DOHH2 (cell line): ENCODE measurements at regions not wholly inside any gene's neighbourhood (a gene's known extent, or its start where the extent isn't known, plus 50 kb on each side); places are given as distances from the start of the nearest gene placed in this dataset.
"Not testable (repeated sequence)": the region's sequence is repeated elsewhere in the genome, so short reads cannot be mapped to it uniquely, and the experiment has no call there.

ENCODE experiments used
- H3F3A ChIP-seq: fragments of 200-600 bp; sonication (generic), shearing (Covaris generic); 2 replicates; pipeline ENCODE4 v1.6.0; 2016; ENCODE audit warnings: antibody characterized with exemption, mild to moderate bottlenecking; ENCODE audit not compliant: control insufficient read depth, insufficient read depth
- H3K27ac ChIP-seq: fragments of 200-600 bp; sonication (generic); 2 replicates; pipeline ENCODE4 v1.5.1; 2014; ENCODE audit warnings: low read depth, mild to moderate bottlenecking, low read length, moderate library complexity
- H3K27me3 ChIP-seq: fragments of 200-600 bp; sonication (generic); 2 replicates; pipeline ENCODE4 v1.6.1; 2014; ENCODE audit warnings: mild to moderate bottlenecking, low read length, mixed read lengths; ENCODE audit not compliant: control insufficient read depth
- H3K36me3 ChIP-seq: fragments of 200-600 bp; sonication (generic); 2 replicates; pipeline ENCODE4 v1.6.1; 2014; ENCODE audit warnings: mild to moderate bottlenecking, low read length, moderate library complexity, mixed read lengths; ENCODE audit not compliant: control insufficient read depth
- H3K4me1 ChIP-seq: fragments of 200-600 bp; sonication (generic); 2 replicates; pipeline ENCODE4 v1.6.1; 2014; ENCODE audit warnings: mild to moderate bottlenecking, low read length, mixed read lengths; ENCODE audit not compliant: control insufficient read depth
- H3K4me2 ChIP-seq: fragments of 200-600 bp; sonication (generic); 2 replicates; pipeline ENCODE4 v1.6.0; 2014; ENCODE audit warnings: mild to moderate bottlenecking, low read length, moderate library complexity
- H3K4me3 ChIP-seq: fragments of 200-600 bp; sonication (generic); 2 replicates; pipeline ENCODE4 v1.5.1; 2014; ENCODE audit warnings: mild to moderate bottlenecking, low read length, mixed read lengths
- H3K79me2 ChIP-seq: fragments of 200-600 bp; sonication (generic); 2 replicates; pipeline ENCODE4 v1.6.1; 2014; ENCODE audit warnings: mild to moderate bottlenecking, low read length, mixed read lengths; ENCODE audit not compliant: control insufficient read depth
- H3K9me2 ChIP-seq: fragments of 200-600 bp; sonication (generic); replicated peaks from 2 replicates; pipeline ENCODE4 v1.6.1; 2014; ENCODE audit warnings: mild to moderate bottlenecking, low read length, mixed read lengths; ENCODE audit not compliant: control insufficient read depth
- H3K9me3 ChIP-seq: fragments of 200-600 bp; sonication (generic); 2 replicates; pipeline ENCODE4 v1.6.1; 2014; ENCODE audit warnings: antibody characterized with exemption, low read length, mixed read lengths; ENCODE audit not compliant: control insufficient read depth, insufficient read depth
- H4K20me1 ChIP-seq: fragments of 200-600 bp; sonication (generic); 2 replicates; pipeline ENCODE4 v1.6.0; 2014; ENCODE audit warnings: low read depth, mild to moderate bottlenecking, antibody characterized with exemption, low read length, moderate library complexity; ENCODE audit not compliant: control insufficient read depth, insufficient read depth
- CTCF ChIP-seq: fragments of 200-600 bp; sonication (generic); IDR thresholded peaks from one replicate; pipeline ENCODE4 v1.5.1; 2014; ENCODE audit warnings: antibody characterized with exemption, mild to moderate bottlenecking, low read depth, low read length; ENCODE audit not compliant: poor library complexity, severe bottlenecking
- EZH2phosphoT487 ChIP-seq: fragments of 200-600 bp; sonication (generic); IDR thresholded peaks from 2 replicates; pipeline ENCODE4 v1.6.1; 2017; ENCODE audit warnings: borderline replicate concordance, mild to moderate bottlenecking, antibody characterized with exemption, low read length, moderate library complexity, mixed read lengths

- Histone ChIP-seq H3K27ac (no peak overlapping the region), H3F3A (no peaks in the 10 kb centered on the region), H3K27me3 (no peaks in the 10 kb centered on the region), H3K9me2 (no peaks in the 10 kb centered on the region), H3K4me2 (no peak overlapping the region), H3K79me2 (no peaks in the 10 kb centered on the region), H4K20me1 (no peaks in the 10 kb centered on the region), H3K36me3 (no peaks in the 10 kb centered on the region), H3K4me3 (no peak overlapping the region), H3K9me3 (no peaks in the 10 kb centered on the region), H3K4me1 (no peaks in the 10 kb centered on the region)
- TF ChIP-seq EZH2phosphoT487 (no peak), CTCF (no peak)
These were observed 250.4 kb downstream of the LRRC70 start for GRCh38 chr5:62828742-62829603.

- no peaks in the 10 kb centered on the region for H3K4me1 ChIP-seq
- TF ChIP-seq CTCF (no peak), EZH2phosphoT487 (no peak)
- H3K9me3 ChIP-seq: no peaks in the 10 kb centered on the region
- H3K36me3 ChIP-seq: no peaks in the 10 kb centered on the region
- H3K4me3 ChIP-seq: no peak overlapping the region
- no peaks in the 10 kb centered on the region for H3F3A ChIP-seq
- H4K20me1 ChIP-seq: no peaks in the 10 kb centered on the region
- no peaks in the 10 kb centered on the region for H3K79me2 ChIP-seq
- H3K27ac ChIP-seq: no peak overlapping the region
- H3K4me2 ChIP-seq: no peak overlapping the region
- H3K9me2 ChIP-seq: no peaks in the 10 kb centered on the region
- no peaks in the 10 kb centered on the region for H3K27me3 ChIP-seq
These were observed 247.1 kb downstream of the LRRC70 start for GRCh38 chr5:62825623-62826220.

GRCh38 chr5:62824936-62825335 lies 246.3 kb downstream of the LRRC70 start:
- Histone ChIP-seq H3K4me2 (no peak overlapping the region), H3K9me3 (no peaks in the 10 kb centered on the region)
- TF ChIP-seq CTCF (no peak), EZH2phosphoT487 (no peak)

GRCh38 chr5:62817043-62817442 lies 238.4 kb downstream of the LRRC70 start:
- not testable (repeated sequence) for H3K79me2 ChIP-seq, H3K4me2 ChIP-seq, H3K4me3 ChIP-seq, H4K20me1 ChIP-seq, H3K9me3 ChIP-seq, H3K27ac ChIP-seq, H3K36me3 ChIP-seq, H3F3A ChIP-seq, H3K27me3 ChIP-seq, H3K4me1 ChIP-seq, H3K9me2 ChIP-seq

More at GRCh38 chr5:62824936-62825335, 246.3 kb downstream of the LRRC70 start:
- no peaks in the 10 kb centered on the region for H3K79me2 ChIP-seq
- no peak overlapping the region for H3K4me3 ChIP-seq
- H3K27ac ChIP-seq: no peak overlapping the region
- no peaks in the 10 kb centered on the region for H3K36me3 ChIP-seq
- H3K4me1 ChIP-seq: no peaks in the 10 kb centered on the region
- no peaks in the 10 kb centered on the region for H3F3A ChIP-seq
- no peaks in the 10 kb centered on the region for H3K9me2 ChIP-seq
- H3K27me3 ChIP-seq: no peaks in the 10 kb centered on the region
- H4K20me1 ChIP-seq: no peaks in the 10 kb centered on the region
